ENCODE measurements at regions not wholly inside any gene's neighbourhood (a gene's known extent, or its start where the extent isn't known, plus 50 kb on each side); places are given as distances from the start of the nearest gene placed in this dataset.

- TF ChIP-seq CTCF (IDR thresholded peaks at IDR 0.05), result no peak
- TF ChIP-seq POLR2A (IDR thresholded peaks at IDR 0.05), result no peak
- TF ChIP-seq EP300 (IDR thresholded peaks at IDR 0.05), result no peak
- TF ChIP-seq POLR2AphosphoS5 (IDR thresholded peaks at IDR 0.05), result no peak
Measured at GRCh38 chr3:59567661-59568060, 517.8 kb upstream of the CFAP20DC start.
